SH-SY5Y (cell line): ENCODE measurements at regions not wholly inside any gene's neighbourhood (a gene's known extent, or its start where the extent isn't known, plus 50 kb on each side); places are given as distances from the start of the nearest gene placed in this dataset.

Experiments
- GATA2 ChIP-seq: IDR thresholded peaks from 2 replicates; pipeline ENCODE4 v1.6.1; 2011; ENCODE audit warnings: mild to moderate bottlenecking, low read depth, low read length
- GATA3 ChIP-seq: IDR thresholded peaks from 2 replicates; pipeline ENCODE4 v1.6.1; 2011; ENCODE audit warnings: low read depth, mild to moderate bottlenecking, low read length, moderate library complexity

DNA sequence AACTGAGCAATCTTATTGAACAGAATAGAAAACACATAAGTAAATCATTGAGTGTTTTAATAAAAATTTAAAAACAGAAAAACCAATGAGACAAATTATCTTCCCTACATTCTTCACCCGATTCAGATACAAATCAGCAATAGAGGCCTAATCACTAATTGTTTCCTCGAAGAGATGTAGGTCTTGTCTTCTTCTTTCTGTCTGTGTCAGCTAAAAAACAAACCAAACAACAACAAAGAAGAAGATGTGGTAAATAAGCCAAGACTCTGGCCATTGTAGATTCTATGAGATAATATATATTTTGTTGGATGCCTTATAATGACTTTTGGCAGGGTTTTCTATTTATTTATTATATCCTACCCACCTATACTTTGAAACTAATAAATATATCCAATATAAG lies 200.9 kb upstream of the FSIP2 start:
- TF ChIP-seq GATA2 (no peak), GATA3 (no peak)
